DOHH2 (cell line): ENCODE measurements at regions not wholly inside any gene's neighbourhood (a gene's known extent, or its start where the extent isn't known, plus 50 kb on each side); places are given as distances from the start of the nearest gene placed in this dataset.

Experiments used
- H3F3A ChIP-seq: fragments of 200-600 bp; sonication (generic), shearing (Covaris generic); 2 replicates; pipeline ENCODE4 v1.6.0; 2016; ENCODE audit warnings: antibody characterized with exemption, mild to moderate bottlenecking; ENCODE audit not compliant: control insufficient read depth, insufficient read depth
- H3K27ac ChIP-seq: fragments of 200-600 bp; sonication (generic); 2 replicates; pipeline ENCODE4 v1.5.1; 2014; ENCODE audit warnings: low read depth, mild to moderate bottlenecking, low read length, moderate library complexity
- H3K27me3 ChIP-seq: fragments of 200-600 bp; sonication (generic); 2 replicates; pipeline ENCODE4 v1.6.1; 2014; ENCODE audit warnings: mild to moderate bottlenecking, low read length, mixed read lengths; ENCODE audit not compliant: control insufficient read depth
- H3K36me3 ChIP-seq: fragments of 200-600 bp; sonication (generic); 2 replicates; pipeline ENCODE4 v1.6.1; 2014; ENCODE audit warnings: mild to moderate bottlenecking, low read length, moderate library complexity, mixed read lengths; ENCODE audit not compliant: control insufficient read depth
- H3K4me1 ChIP-seq: fragments of 200-600 bp; sonication (generic); 2 replicates; pipeline ENCODE4 v1.6.1; 2014; ENCODE audit warnings: mild to moderate bottlenecking, low read length, mixed read lengths; ENCODE audit not compliant: control insufficient read depth
- H3K4me2 ChIP-seq: fragments of 200-600 bp; sonication (generic); 2 replicates; pipeline ENCODE4 v1.6.0; 2014; ENCODE audit warnings: mild to moderate bottlenecking, low read length, moderate library complexity
- H3K4me3 ChIP-seq: fragments of 200-600 bp; sonication (generic); 2 replicates; pipeline ENCODE4 v1.5.1; 2014; ENCODE audit warnings: mild to moderate bottlenecking, low read length, mixed read lengths
- H3K79me2 ChIP-seq: fragments of 200-600 bp; sonication (generic); 2 replicates; pipeline ENCODE4 v1.6.1; 2014; ENCODE audit warnings: mild to moderate bottlenecking, low read length, mixed read lengths; ENCODE audit not compliant: control insufficient read depth
- H3K9me2 ChIP-seq: fragments of 200-600 bp; sonication (generic); replicated peaks from 2 replicates; pipeline ENCODE4 v1.6.1; 2014; ENCODE audit warnings: mild to moderate bottlenecking, low read length, mixed read lengths; ENCODE audit not compliant: control insufficient read depth
- H3K9me3 ChIP-seq: fragments of 200-600 bp; sonication (generic); 2 replicates; pipeline ENCODE4 v1.6.1; 2014; ENCODE audit warnings: antibody characterized with exemption, low read length, mixed read lengths; ENCODE audit not compliant: control insufficient read depth, insufficient read depth
- H4K20me1 ChIP-seq: fragments of 200-600 bp; sonication (generic); 2 replicates; pipeline ENCODE4 v1.6.0; 2014; ENCODE audit warnings: low read depth, mild to moderate bottlenecking, antibody characterized with exemption, low read length, moderate library complexity; ENCODE audit not compliant: control insufficient read depth, insufficient read depth
- EZH2phosphoT487 ChIP-seq: fragments of 200-600 bp; sonication (generic); IDR thresholded peaks from 2 replicates; pipeline ENCODE4 v1.6.1; 2017; ENCODE audit warnings: borderline replicate concordance, mild to moderate bottlenecking, antibody characterized with exemption, low read length, moderate library complexity, mixed read lengths
- TF ChIP-seq, protein P1 (sequence below): fragments of 200-600 bp; sonication (generic); IDR thresholded peaks from one replicate; pipeline ENCODE4 v1.5.1; 2014; ENCODE audit warnings: antibody characterized with exemption, mild to moderate bottlenecking, low read depth, low read length; ENCODE audit not compliant: poor library complexity, severe bottlenecking

- Histone ChIP-seq H3K4me2 (no peak overlapping the region), H3K27me3 (no peaks in the 10 kb centered on the region), H3K36me3 (no peaks in the 10 kb centered on the region), H3K4me3 (no peak overlapping the region), H3K9me3 (no peaks in the 10 kb centered on the region), H4K20me1 (no peaks in the 10 kb centered on the region), H3K4me1 (no peaks in the 10 kb centered on the region), H3K27ac (no peak overlapping the region), H3F3A (no peaks in the 10 kb centered on the region), H3K9me2 (no peaks in the 10 kb centered on the region), H3K79me2 (no peaks in the 10 kb centered on the region)
- TF ChIP-seq, protein P1, sequence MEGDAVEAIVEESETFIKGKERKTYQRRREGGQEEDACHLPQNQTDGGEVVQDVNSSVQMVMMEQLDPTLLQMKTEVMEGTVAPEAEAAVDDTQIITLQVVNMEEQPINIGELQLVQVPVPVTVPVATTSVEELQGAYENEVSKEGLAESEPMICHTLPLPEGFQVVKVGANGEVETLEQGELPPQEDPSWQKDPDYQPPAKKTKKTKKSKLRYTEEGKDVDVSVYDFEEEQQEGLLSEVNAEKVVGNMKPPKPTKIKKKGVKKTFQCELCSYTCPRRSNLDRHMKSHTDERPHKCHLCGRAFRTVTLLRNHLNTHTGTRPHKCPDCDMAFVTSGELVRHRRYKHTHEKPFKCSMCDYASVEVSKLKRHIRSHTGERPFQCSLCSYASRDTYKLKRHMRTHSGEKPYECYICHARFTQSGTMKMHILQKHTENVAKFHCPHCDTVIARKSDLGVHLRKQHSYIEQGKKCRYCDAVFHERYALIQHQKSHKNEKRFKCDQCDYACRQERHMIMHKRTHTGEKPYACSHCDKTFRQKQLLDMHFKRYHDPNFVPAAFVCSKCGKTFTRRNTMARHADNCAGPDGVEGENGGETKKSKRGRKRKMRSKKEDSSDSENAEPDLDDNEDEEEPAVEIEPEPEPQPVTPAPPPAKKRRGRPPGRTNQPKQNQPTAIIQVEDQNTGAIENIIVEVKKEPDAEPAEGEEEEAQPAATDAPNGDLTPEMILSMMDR, result no peak
- TF ChIP-seq EZH2phosphoT487, result no peak
These were observed 715.5 kb downstream of the CETN3 start for GRCh38 chr5:89694026-89694550.

DNA sequence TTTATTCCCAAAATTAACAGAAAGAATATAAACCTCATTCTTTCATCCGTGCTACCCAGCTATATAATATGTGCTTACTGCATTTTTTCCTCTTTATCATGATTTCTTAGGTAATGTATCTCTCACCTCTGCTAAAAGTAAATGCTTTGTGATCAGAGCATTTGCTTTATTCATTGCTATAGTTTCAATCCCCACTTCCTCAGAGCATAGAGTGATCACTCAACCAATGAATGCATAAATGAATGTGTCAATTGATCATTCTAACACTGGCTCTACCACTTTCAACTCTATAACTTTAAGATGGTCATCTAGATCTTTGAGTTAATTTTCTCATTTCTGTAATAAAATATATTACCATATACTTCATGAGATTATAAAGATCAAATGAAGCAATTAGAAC is 719.2 kb downstream of the CETN3 start:
- no peaks in the 10 kb centered on the region for H3K4me1 ChIP-seq
- no peaks in the 10 kb centered on the region for H3K27me3 ChIP-seq
- H3K79me2 ChIP-seq, result no peaks in the 10 kb centered on the region
- H3K4me3 ChIP-seq, result no peak overlapping the region
- no peaks in the 10 kb centered on the region for H3K9me3 ChIP-seq
- no peaks in the 10 kb centered on the region for H3F3A ChIP-seq
- H3K4me2 ChIP-seq, result no peak overlapping the region
- H4K20me1 ChIP-seq, result no peaks in the 10 kb centered on the region
- no peak for TF ChIP-seq EZH2phosphoT487
- TF ChIP-seq, protein P1, result no peak
- no peaks in the 10 kb centered on the region for H3K36me3 ChIP-seq
- no peak overlapping the region for H3K27ac ChIP-seq
- H3K9me2 ChIP-seq, result no peaks in the 10 kb centered on the region

DNA sequence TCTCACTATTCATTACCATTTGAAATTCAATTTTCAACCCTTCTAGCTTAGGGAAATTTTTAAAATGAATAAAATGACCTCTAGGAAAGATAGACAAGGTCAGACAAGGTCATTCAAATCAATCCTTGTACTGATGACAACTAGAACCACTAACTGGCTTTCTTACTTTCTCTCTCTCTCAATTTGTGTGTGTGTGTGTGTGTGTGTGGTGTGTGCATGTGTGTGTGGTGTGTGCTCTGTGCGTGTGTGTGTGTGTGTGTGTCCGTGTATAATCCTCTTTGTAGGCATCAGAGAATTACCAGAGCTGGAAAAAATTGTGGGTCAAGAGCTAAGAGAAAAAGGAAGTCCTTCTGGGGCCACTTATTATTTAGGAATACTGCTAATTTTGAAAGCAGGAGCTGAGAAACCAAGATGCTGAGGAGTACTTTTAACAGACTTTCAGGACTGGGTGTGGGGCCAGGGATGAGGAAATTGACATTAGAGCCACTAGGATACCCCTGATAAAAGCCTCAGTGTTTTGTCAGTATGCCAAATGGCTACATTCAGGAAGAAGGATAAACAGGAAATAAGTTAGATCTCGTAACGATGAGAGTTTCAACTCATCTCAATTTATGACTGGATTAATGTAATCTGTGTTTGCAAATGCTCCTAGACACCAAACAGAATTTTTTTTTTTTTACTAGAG is 723.3 kb downstream of the CETN3 start:
- no peaks in the 10 kb centered on the region for H4K20me1 ChIP-seq

More for the DNA sequence above, 723.3 kb downstream of the CETN3 start:
- Histone ChIP-seq H3K9me2 (no peaks in the 10 kb centered on the region), H3K9me3 (no peaks in the 10 kb centered on the region), H3K79me2 (no peaks in the 10 kb centered on the region), H3K27ac (no peak overlapping the region), H3K27me3 (no peaks in the 10 kb centered on the region), H3K4me1 (no peaks in the 10 kb centered on the region), H3K4me3 (no peak overlapping the region), H3K36me3 (no peaks in the 10 kb centered on the region), H3F3A (no peaks in the 10 kb centered on the region), H3K4me2 (no peak overlapping the region)
- TF ChIP-seq, protein P1, result no peak
- TF ChIP-seq EZH2phosphoT487, result no peak
